ENCODE measurements at regions not wholly inside any gene's neighbourhood (a gene's known extent, or its start where the extent isn't known, plus 50 kb on each side); places are given as distances from the start of the nearest gene placed in this dataset.

DNA sequence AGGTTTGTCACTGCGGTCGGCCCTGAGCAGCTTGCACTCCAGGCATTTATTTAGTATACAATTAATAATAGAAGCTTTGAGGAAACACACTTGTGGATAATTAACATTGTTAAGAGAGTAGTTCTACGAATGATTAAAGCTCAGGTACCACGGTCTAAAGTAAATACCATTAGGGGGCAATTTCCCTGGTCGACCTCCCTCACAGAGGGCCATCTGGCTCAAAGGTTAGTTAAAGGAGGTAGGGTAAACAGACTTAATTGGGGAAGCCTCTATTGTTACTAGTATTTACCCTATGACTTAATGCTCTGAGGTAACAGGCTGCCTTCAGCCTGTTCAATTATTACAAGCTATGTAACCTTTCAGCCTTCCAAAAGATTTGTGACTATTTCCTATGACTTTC, 122.3 kb upstream of the SLC44A3 start:
- Histone ChIP-seq H3K4me3 (no peak overlapping the region), H3K27me3 (no peaks in the 10 kb centered on the region), H3K27ac (peak overlapping the region in 1 of 2 donors; percentile 65), H3K36me3 (ENCODE audit: low read depth, missing control alignments) (no peaks in the 10 kb centered on the region), H3K9me3 (no peaks in the 10 kb centered on the region), H3K4me1 (peaks cover 32% of the 10 kb centered on the region)
- 76 to 82% methylated on average over 5 of the region's 5 CpGs for WGBS, 2 donors
- DNase-seq = no peak
- intact Hi-C loops (cut with DNase I; ENCODE audit: low total_unique reads) = no loop called here
- TF ChIP-seq, protein P1, sequence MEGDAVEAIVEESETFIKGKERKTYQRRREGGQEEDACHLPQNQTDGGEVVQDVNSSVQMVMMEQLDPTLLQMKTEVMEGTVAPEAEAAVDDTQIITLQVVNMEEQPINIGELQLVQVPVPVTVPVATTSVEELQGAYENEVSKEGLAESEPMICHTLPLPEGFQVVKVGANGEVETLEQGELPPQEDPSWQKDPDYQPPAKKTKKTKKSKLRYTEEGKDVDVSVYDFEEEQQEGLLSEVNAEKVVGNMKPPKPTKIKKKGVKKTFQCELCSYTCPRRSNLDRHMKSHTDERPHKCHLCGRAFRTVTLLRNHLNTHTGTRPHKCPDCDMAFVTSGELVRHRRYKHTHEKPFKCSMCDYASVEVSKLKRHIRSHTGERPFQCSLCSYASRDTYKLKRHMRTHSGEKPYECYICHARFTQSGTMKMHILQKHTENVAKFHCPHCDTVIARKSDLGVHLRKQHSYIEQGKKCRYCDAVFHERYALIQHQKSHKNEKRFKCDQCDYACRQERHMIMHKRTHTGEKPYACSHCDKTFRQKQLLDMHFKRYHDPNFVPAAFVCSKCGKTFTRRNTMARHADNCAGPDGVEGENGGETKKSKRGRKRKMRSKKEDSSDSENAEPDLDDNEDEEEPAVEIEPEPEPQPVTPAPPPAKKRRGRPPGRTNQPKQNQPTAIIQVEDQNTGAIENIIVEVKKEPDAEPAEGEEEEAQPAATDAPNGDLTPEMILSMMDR (IDR thresholded peaks at IDR 0.05) = no peak
- TF ChIP-seq POLR2A (IDR thresholded peaks at IDR 0.05) = no peak

DNA sequence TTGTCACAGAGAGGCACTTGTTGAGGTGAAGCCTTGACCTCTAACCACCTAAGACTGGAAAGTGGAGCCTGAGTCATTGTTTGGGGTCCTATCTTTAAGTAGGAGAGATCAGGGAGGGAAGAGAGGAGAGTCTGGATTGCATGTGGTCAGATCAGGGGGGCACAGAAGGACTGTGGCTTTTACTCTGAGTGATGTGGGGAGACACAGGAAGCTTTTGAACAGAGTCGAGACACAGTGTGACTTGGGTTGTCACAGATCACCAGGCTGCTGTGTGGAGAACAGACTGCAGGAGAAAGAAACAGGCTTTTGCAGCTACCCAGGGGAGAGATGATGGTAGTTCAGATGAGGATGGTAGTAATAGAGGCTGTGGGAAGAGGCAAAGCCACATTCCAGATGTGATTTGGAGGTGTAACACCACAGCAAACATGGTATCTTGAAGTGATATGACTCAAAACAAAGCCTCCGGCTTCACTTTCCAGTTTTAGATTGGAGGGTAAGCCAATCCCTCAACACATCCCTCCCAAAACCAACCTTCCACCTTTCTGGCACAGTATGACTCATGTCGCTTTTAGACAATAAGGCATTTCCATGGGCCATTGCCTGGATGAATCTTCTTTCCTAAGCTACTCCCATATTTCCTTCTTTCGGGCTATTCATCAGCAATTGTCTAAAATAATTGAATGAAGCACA, 125.8 kb upstream of the SLC44A3 start:
- 66 to 78% methylated on average over 4 of the region's 4 CpGs for WGBS, 2 donors
- TF ChIP-seq POLR2A (IDR thresholded peaks at IDR 0.05) = no peak
- TF ChIP-seq, protein P1 (IDR thresholded peaks at IDR 0.05) = no peak
- DNase-seq = no peak
- Histone ChIP-seq H3K27me3 (no peaks in the 10 kb centered on the region), H3K4me1 (peaks cover 19% of the 10 kb centered on the region), H3K27ac (no peak overlapping the region), H3K9me3 (no peaks in the 10 kb centered on the region), H3K4me3 (no peak overlapping the region), H3K36me3 (ENCODE audit: low read depth, missing control alignments) (no peaks in the 10 kb centered on the region)
- intact Hi-C loops (cut with DNase I; ENCODE audit: low total_unique reads) = no loop called here

GRCh38 chr1:94693435-94693834, 126.7 kb upstream of the SLC44A3 start:
- no peaks in the 10 kb centered on the region for H3K27me3 ChIP-seq
- WGBS, 2 donors = 90 to 100% methylated on average over 1 of the region's 1 CpG
- DNase-seq = no peak
- intact Hi-C loops (cut with DNase I; ENCODE audit: low total_unique reads) = no loop called here
- no peak for TF ChIP-seq POLR2A (IDR thresholded peaks at IDR 0.05)
- TF ChIP-seq, protein P1 (IDR thresholded peaks at IDR 0.05) = no peak
- no peaks in the 10 kb centered on the region for H3K9me3 ChIP-seq
- H3K4me3 ChIP-seq = no peak overlapping the region
- peaks cover 13% of the 10 kb centered on the region for H3K4me1 ChIP-seq
- no peaks in the 10 kb centered on the region for H3K36me3 ChIP-seq (ENCODE audit: low read depth, missing control alignments)
- no peak overlapping the region for H3K27ac ChIP-seq

- no peaks in the 10 kb centered on the region for H3K9me3 ChIP-seq
- H3K27me3 ChIP-seq = no peaks in the 10 kb centered on the region
- no peak overlapping the region for H3K27ac ChIP-seq
- 65 to 84% methylated on average over 3 of the region's 3 CpGs for WGBS, 2 donors
- DNase-seq = no peak
- TF ChIP-seq, protein P1 (IDR thresholded peaks at IDR 0.05) = no peak
- TF ChIP-seq POLR2A (IDR thresholded peaks at IDR 0.05) = no peak
- H3K4me3 ChIP-seq = no peak overlapping the region
- no peaks in the 10 kb centered on the region for H3K36me3 ChIP-seq (ENCODE audit: low read depth, missing control alignments)
- H3K4me1 ChIP-seq = peaks cover 9% of the 10 kb centered on the region
- intact Hi-C loops (cut with DNase I; ENCODE audit: low total_unique reads) = no loop called here
Measured at GRCh38 chr1:94693029-94693428, 127.1 kb upstream of the SLC44A3 start.

DNA sequence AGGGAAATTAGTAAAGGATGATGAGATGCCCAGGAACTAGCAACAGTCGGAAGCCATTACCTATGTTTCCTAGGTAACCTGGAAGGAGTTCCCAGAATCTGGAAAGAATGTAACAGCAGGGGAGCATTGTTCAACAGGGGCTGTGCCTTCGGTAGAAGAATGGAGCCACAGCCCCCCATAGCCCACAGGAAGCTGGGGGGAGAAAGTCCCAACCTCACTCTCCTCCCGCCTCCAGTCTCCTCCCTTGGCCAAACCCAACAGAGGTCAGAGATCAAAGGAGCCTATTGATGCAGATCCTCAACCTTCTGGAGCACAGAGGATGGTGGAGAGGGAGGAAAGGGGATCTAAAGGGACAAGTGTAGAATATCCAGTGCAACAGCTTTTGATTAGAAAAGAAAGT, 131.5 kb upstream of the SLC44A3 start:
- no peaks in the 10 kb centered on the region for H3K9me3 ChIP-seq
- H3K36me3 ChIP-seq (ENCODE audit: low read depth, missing control alignments) = no peaks in the 10 kb centered on the region
- no peak overlapping the region for H3K4me3 ChIP-seq
- no peak overlapping the region for H3K27ac ChIP-seq
- intact Hi-C loops (cut with DNase I; ENCODE audit: low total_unique reads) = no loop called here
- WGBS, 2 donors = 78 to 80% methylated on average over 3 of the region's 3 CpGs
- H3K4me1 ChIP-seq = peaks cover 7% of the 10 kb centered on the region
- TF ChIP-seq POLR2A (IDR thresholded peaks at IDR 0.05) = no peak
- TF ChIP-seq, protein P1 (IDR thresholded peaks at IDR 0.05) = no peak
- no peaks in the 10 kb centered on the region for H3K27me3 ChIP-seq
- no peak for DNase-seq

Data from testis (tissue), 2 donors.